ENCODE measurements at regions not wholly inside any gene's neighbourhood (a gene's known extent, or its start where the extent isn't known, plus 50 kb on each side); places are given as distances from the start of the nearest gene placed in this dataset.

GRCh38 chr1:4273243-4273642 lies 373.2 kb upstream of the C1orf174 start:
- Histone ChIP-seq H3K9me3 (ENCODE audit: control insufficient read depth, low read length) (peaks cover 2% of the 10 kb centered on the region), H3K27ac (ENCODE audit: insufficient read depth, low read depth, low read length, poor library complexity, severe bottlenecking) (no peak overlapping the region), H3K36me3 (ENCODE audit: control insufficient read depth, insufficient read depth, low read length) (no peaks in the 10 kb centered on the region), H3K4me3 (ENCODE audit: insufficient read depth, low read depth, low read length) (no peak overlapping the region), H3K27me3 (ENCODE audit: control insufficient read depth, insufficient read depth, low read length, poor library complexity, severe bottlenecking) (no peaks in the 10 kb centered on the region), H3K4me1 (ENCODE audit: control insufficient read depth, insufficient read depth, low read length) (no peaks in the 10 kb centered on the region)
- 77 to 87% methylated on average over 3 of the region's 3 CpGs for whole genome bisulfite sequencing, 2 experiments

- Histone ChIP-seq H3K4me3 (ENCODE audit: insufficient read depth, low read depth, low read length) (no peak overlapping the region), H3K4me1 (ENCODE audit: control insufficient read depth, insufficient read depth, low read length) (no peaks in the 10 kb centered on the region), H3K9me3 (ENCODE audit: control insufficient read depth, low read length) (peaks cover 2% of the 10 kb centered on the region), H3K36me3 (ENCODE audit: control insufficient read depth, insufficient read depth, low read length) (no peaks in the 10 kb centered on the region), H3K27ac (ENCODE audit: insufficient read depth, low read depth, low read length, poor library complexity, severe bottlenecking) (no peak overlapping the region), H3K27me3 (ENCODE audit: control insufficient read depth, insufficient read depth, low read length, poor library complexity, severe bottlenecking) (no peaks in the 10 kb centered on the region)
- WGBS, 2 experiments: 49 to 57% methylated on average over 4 of the region's 5 CpGs
Observed at GRCh38 chr1:4273747-4274146, 373.7 kb upstream of the C1orf174 start.

GRCh38 chr1:4275083-4275482 lies 375.0 kb upstream of the C1orf174 start:
- no peak overlapping the region for H3K27ac ChIP-seq (ENCODE audit: insufficient read depth, low read depth, low read length, poor library complexity, severe bottlenecking)
- no peaks in the 10 kb centered on the region for H3K36me3 ChIP-seq (ENCODE audit: control insufficient read depth, insufficient read depth, low read length)
- H3K27me3 ChIP-seq (ENCODE audit: control insufficient read depth, insufficient read depth, low read length, poor library complexity, severe bottlenecking): no peaks in the 10 kb centered on the region
- H3K9me3 ChIP-seq (ENCODE audit: control insufficient read depth, low read length): peaks cover 2% of the 10 kb centered on the region
- WGBS, 2 experiments: 91 to 95% methylated on average over 9 of the region's 9 CpGs
- H3K4me3 ChIP-seq (ENCODE audit: insufficient read depth, low read depth, low read length): no peak overlapping the region
- no peaks in the 10 kb centered on the region for H3K4me1 ChIP-seq (ENCODE audit: control insufficient read depth, insufficient read depth, low read length)

- H3K9me3 ChIP-seq (ENCODE audit: control insufficient read depth, low read length): peaks cover 2% of the 10 kb centered on the region
- no peak overlapping the region for H3K4me3 ChIP-seq (ENCODE audit: insufficient read depth, low read depth, low read length)
- H3K27ac ChIP-seq (ENCODE audit: insufficient read depth, low read depth, low read length, poor library complexity, severe bottlenecking): no peak overlapping the region
- H3K4me1 ChIP-seq (ENCODE audit: control insufficient read depth, insufficient read depth, low read length): no peaks in the 10 kb centered on the region
- WGBS, 2 experiments: 18 to 23% methylated on average over 5 of the region's 5 CpGs
- H3K36me3 ChIP-seq (ENCODE audit: control insufficient read depth, insufficient read depth, low read length): no peaks in the 10 kb centered on the region
- H3K27me3 ChIP-seq (ENCODE audit: control insufficient read depth, insufficient read depth, low read length, poor library complexity, severe bottlenecking): no peaks in the 10 kb centered on the region
Observed at GRCh38 chr1:4276238-4276637, 376.2 kb upstream of the C1orf174 start.

DNA sequence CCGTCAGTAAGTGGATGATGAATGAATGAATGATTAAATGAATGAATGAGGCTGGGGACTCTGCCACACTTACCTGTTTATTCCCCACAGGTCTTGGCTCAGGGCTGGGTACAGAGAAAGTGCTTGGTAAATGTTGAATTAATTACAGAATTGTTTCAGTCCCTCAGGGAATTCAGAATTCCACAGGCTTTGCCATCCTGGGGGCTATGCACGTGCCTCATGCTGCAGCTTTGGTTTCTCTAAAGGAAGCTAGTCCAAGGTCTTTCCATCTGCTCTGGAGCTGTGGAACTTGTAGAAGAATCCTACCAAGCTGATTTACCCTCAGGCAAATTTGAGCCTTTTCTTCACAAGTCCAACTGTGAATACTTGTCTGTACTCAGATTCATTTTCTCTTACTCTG lies 376.8 kb upstream of the AJAP1 start:
- H3K27me3 ChIP-seq (ENCODE audit: control insufficient read depth, insufficient read depth, low read length, poor library complexity, severe bottlenecking): no peaks in the 10 kb centered on the region
- no peak overlapping the region for H3K4me3 ChIP-seq (ENCODE audit: insufficient read depth, low read depth, low read length)
- H3K36me3 ChIP-seq (ENCODE audit: control insufficient read depth, insufficient read depth, low read length): no peaks in the 10 kb centered on the region
- 84 to 88% methylated on average over 2 of the region's 2 CpGs for WGBS, 2 experiments
- H3K27ac ChIP-seq (ENCODE audit: insufficient read depth, low read depth, low read length, poor library complexity, severe bottlenecking): no peak overlapping the region
- peaks cover 2% of the 10 kb centered on the region for H3K9me3 ChIP-seq (ENCODE audit: control insufficient read depth, low read length)
- H3K4me1 ChIP-seq (ENCODE audit: control insufficient read depth, insufficient read depth, low read length): no peaks in the 10 kb centered on the region

- no peaks in the 10 kb centered on the region for H3K4me1 ChIP-seq (ENCODE audit: control insufficient read depth, insufficient read depth, low read length)
Observed at GRCh38 chr1:4284976-4285375, 369.4 kb upstream of the AJAP1 start.

GRCh38 chr1:4292861-4293260 lies 361.5 kb upstream of the AJAP1 start:
- H3K36me3 ChIP-seq (ENCODE audit: control insufficient read depth, insufficient read depth, low read length): no peaks in the 10 kb centered on the region
- WGBS, 2 experiments: 90 to 95% methylated on average over 8 of the region's 8 CpGs
- H3K4me3 ChIP-seq (ENCODE audit: insufficient read depth, low read depth, low read length): no peak overlapping the region
- H3K27me3 ChIP-seq (ENCODE audit: control insufficient read depth, insufficient read depth, low read length, poor library complexity, severe bottlenecking): no peaks in the 10 kb centered on the region
- no peak overlapping the region for H3K27ac ChIP-seq (ENCODE audit: insufficient read depth, low read depth, low read length, poor library complexity, severe bottlenecking)
- H3K9me3 ChIP-seq (ENCODE audit: control insufficient read depth, low read length): no peaks in the 10 kb centered on the region
- H3K4me1 ChIP-seq (ENCODE audit: control insufficient read depth, insufficient read depth, low read length): no peaks in the 10 kb centered on the region

More at GRCh38 chr1:4284976-4285375, 369.4 kb upstream of the AJAP1 start:
- WGBS, 2 experiments: 78 to 85% methylated on average over 1 of the region's 3 CpGs
- Histone ChIP-seq H3K36me3 (ENCODE audit: control insufficient read depth, insufficient read depth, low read length) (no peaks in the 10 kb centered on the region), H3K27ac (ENCODE audit: insufficient read depth, low read depth, low read length, poor library complexity, severe bottlenecking) (no peak overlapping the region), H3K27me3 (ENCODE audit: control insufficient read depth, insufficient read depth, low read length, poor library complexity, severe bottlenecking) (no peaks in the 10 kb centered on the region), H3K4me3 (ENCODE audit: insufficient read depth, low read depth, low read length) (no peak overlapping the region), H3K9me3 (ENCODE audit: control insufficient read depth, low read length) (no peaks in the 10 kb centered on the region)

GRCh38 chr1:4298361-4299083 lies 355.9 kb upstream of the AJAP1 start:
- no peaks in the 10 kb centered on the region for H3K9me3 ChIP-seq (ENCODE audit: control insufficient read depth, low read length)
- 86 to 91% methylated on average over 12 of the region's 12 CpGs for WGBS, 2 experiments
- no peaks in the 10 kb centered on the region for H3K36me3 ChIP-seq (ENCODE audit: control insufficient read depth, insufficient read depth, low read length)
- no peaks in the 10 kb centered on the region for H3K4me1 ChIP-seq (ENCODE audit: control insufficient read depth, insufficient read depth, low read length)
- no peak overlapping the region for H3K4me3 ChIP-seq (ENCODE audit: insufficient read depth, low read depth, low read length)
- no peaks in the 10 kb centered on the region for H3K27me3 ChIP-seq (ENCODE audit: control insufficient read depth, insufficient read depth, low read length, poor library complexity, severe bottlenecking)
- H3K27ac ChIP-seq (ENCODE audit: insufficient read depth, low read depth, low read length, poor library complexity, severe bottlenecking): no peak overlapping the region

GRCh38 chr1:4301007-4301406 lies 353.4 kb upstream of the AJAP1 start:
- no peak overlapping the region for H3K4me3 ChIP-seq (ENCODE audit: insufficient read depth, low read depth, low read length)
- H3K27ac ChIP-seq (ENCODE audit: insufficient read depth, low read depth, low read length, poor library complexity, severe bottlenecking): no peak overlapping the region
- H3K4me1 ChIP-seq (ENCODE audit: control insufficient read depth, insufficient read depth, low read length): no peaks in the 10 kb centered on the region
- H3K36me3 ChIP-seq (ENCODE audit: control insufficient read depth, insufficient read depth, low read length): no peaks in the 10 kb centered on the region
- no peaks in the 10 kb centered on the region for H3K27me3 ChIP-seq (ENCODE audit: control insufficient read depth, insufficient read depth, low read length, poor library complexity, severe bottlenecking)
- H3K9me3 ChIP-seq (ENCODE audit: control insufficient read depth, low read length): no peaks in the 10 kb centered on the region
- WGBS, 2 experiments: 87 to 89% methylated on average over 6 to 8 of the region's 8 CpGs

GRCh38 chr1:4303303-4303702 lies 351.1 kb upstream of the AJAP1 start:
- H3K27ac ChIP-seq (ENCODE audit: insufficient read depth, low read depth, low read length, poor library complexity, severe bottlenecking): no peak overlapping the region
- H3K4me3 ChIP-seq (ENCODE audit: insufficient read depth, low read depth, low read length): no peak overlapping the region
- H3K36me3 ChIP-seq (ENCODE audit: control insufficient read depth, insufficient read depth, low read length): no peaks in the 10 kb centered on the region
- WGBS, 2 experiments: 89 to 92% methylated on average over 9 of the region's 9 CpGs
- no peaks in the 10 kb centered on the region for H3K9me3 ChIP-seq (ENCODE audit: control insufficient read depth, low read length)
- no peaks in the 10 kb centered on the region for H3K4me1 ChIP-seq (ENCODE audit: control insufficient read depth, insufficient read depth, low read length)
- no peaks in the 10 kb centered on the region for H3K27me3 ChIP-seq (ENCODE audit: control insufficient read depth, insufficient read depth, low read length, poor library complexity, severe bottlenecking)
